NCI-H748 (cell line): ENCODE measurements at regions not wholly inside any gene's neighbourhood (a gene's known extent, or its start where the extent isn't known, plus 50 kb on each side); places are given as distances from the start of the nearest gene placed in this dataset.
"Not testable (repeated sequence)": the region's sequence is repeated elsewhere in the genome, so short reads cannot be mapped to it uniquely, and the experiment has no call there.

Experiments used
- DNase-seq: peaks from one replicate; lab custom pipeline; 2025; ENCODE audit not compliant: unreplicated experiment; lab: John Stamatoyannopoulos, UW

GRCh38 chrX:1847790-1848189 is 232.9 kb downstream of the ASMT start:
- DNase-seq, result not testable (repeated sequence)

DNA sequence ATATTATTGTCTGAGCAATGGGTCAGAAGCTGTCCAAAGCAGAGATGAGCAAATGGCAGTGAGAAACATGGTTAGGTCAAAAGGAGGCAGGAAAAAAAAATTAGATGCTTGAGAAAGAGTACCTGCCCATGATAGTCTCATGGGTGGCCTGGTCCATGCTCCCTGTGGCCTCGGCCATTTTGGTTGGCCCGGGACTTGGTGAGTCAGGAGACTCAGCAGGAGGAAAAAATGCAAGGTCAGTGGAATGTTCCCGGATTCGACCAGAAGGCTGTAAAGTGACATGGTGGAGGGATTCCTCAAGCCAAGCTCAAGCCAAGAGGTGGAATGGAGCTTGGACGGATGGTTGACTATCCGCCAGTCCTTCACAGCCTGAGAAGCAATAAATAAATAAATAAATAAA is 236.7 kb downstream of the ASMT start:
- DNase-seq, result no peak

DNA sequence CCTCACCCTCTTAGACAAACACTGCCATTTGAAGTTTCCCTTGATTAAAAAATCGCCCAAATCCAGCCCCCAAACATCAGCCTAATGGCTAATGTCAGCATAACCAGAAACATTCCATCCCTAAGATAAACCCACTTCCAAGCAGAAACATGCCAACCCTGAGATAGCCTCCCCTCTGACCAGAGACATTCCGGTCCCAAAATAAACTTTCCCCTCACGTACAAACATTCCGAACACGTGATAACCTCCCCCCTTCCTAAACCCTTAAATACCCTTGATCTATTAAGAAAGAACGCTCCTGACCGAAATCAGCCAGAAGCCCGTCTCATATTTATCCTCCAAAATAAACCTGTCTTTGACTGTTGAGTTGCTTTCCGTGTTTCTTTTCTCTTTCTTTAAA is 237.2 kb downstream of the ASMT start:
- DNase-seq, result no peak

DNA sequence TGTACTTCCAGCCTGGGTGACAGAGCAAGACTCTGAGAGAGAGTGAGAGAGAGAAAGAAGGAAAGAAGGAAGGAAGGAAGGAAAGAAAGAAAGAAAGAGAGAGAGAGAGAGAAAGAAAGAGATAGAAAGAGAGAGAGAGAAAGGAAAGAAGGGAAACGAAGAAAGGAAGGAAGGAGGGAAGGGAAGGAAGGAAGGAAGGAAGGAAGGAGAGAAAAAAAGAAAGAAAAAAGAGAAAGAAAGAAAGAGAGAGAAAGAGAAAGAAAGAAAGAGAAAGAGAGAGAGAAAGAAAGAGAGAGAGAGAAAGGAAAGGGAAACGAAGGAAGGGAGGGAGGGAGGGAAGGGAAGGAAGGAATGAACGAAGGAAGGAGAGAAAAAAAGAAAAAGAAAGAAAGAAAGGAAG is 238.6 kb downstream of the ASMT start:
- DNase-seq, result no peak

- no peak for DNase-seq
Observed at GRCh38 chrX:1853916-1854315, 239.1 kb downstream of the ASMT start.

DNA sequence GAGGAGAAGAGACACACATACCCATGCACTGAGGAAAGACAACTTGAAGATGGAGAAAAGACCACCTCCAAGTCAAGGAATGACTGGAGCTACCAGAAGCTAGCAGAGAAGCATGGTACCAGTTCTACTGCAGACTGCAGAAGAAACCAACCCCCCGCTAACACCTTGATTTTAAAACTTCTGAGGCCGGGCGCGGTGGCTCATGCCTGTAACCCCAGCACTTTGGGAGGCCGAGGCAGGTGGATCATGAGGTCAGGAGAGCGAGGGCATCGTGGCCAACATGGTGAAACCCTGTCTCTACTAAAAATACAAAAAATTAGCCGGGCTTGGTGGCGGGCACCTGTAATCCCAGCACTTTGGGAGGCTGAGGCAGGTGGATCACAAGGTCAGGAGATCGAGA is 240.0 kb downstream of the ASMT start:
- not testable (repeated sequence) for DNase-seq

DNA sequence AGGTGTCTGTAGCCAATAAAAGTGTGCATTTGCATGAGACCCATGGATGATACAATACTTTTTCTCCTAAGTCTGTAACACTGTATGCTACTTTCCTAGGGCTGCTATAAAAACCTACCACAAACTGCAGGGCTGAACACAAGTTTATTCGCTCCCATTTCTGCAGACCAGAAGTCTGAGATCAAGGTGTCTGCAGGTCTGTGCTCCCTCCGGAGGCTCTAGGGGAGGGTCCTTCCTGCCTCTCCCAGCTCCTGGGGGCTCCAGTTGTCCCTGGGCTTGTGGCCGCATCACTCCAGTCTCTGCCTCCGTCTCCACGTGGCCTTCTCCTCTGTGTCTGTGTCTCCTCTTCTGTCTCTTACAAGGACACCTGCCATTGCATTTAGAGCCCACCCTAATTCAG is 244.4 kb downstream of the ASMT start:
- DNase-seq, result not testable (repeated sequence)

DNA sequence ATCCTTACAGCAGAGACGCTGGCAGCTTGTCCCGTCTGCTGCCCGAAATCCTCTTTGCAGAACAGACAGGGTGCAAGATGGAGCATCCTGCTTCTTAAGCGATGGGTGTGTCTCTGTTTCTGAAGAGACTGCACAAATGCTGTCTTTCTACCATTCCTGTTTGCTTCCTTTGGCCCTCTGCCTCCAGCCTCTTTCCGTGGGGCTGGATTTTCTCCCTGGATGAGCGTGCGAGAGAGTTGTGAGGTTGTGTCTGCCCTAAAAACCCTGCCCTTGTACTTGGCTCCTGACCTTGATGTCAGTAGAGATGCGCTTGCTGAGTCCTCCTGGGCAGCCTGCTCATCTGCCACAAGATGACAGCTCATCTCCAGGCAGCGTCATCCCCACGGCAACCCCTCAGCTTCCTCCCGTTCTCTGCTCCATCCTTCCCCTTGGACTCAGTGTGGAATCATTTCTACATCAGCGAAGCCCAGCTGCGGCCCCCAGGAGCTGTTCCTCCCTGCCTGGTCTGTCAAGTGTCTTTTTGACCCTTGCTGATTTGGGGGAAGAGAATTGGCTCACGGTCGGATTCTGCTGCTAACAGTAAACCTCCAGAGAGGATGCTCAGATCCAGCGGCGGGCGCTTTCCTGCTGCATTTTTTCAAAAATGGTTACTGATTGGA is 246.2 kb downstream of the ASMT start:
- DNase-seq, result no peak

GRCh38 chrX:1863995-1864394 is 249.1 kb downstream of the ASMT start:
- not testable (repeated sequence) for DNase-seq

DNA sequence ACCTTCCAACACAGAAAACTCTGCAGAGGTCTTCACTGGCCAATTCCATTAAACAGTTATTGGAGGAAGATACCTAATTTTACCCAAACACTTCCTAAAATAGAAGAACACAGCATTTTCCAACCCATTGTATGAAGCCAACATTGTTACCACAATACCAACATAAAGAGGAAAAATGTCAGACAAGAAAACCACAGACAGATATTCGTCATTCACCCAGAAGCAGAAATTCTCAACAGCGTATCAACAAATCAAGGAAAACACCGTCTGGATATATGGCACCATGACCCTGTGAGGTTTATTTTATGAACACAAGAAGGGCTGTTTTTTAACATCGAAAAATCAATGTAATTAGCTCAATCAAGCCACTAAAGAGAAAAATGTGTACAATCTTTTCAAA is 255.6 kb downstream of the ASMT start:
- DNase-seq, result no peak

GRCh38 chrX:1871887-1872286 is 257.0 kb downstream of the ASMT start:
- no peak for DNase-seq

DNA sequence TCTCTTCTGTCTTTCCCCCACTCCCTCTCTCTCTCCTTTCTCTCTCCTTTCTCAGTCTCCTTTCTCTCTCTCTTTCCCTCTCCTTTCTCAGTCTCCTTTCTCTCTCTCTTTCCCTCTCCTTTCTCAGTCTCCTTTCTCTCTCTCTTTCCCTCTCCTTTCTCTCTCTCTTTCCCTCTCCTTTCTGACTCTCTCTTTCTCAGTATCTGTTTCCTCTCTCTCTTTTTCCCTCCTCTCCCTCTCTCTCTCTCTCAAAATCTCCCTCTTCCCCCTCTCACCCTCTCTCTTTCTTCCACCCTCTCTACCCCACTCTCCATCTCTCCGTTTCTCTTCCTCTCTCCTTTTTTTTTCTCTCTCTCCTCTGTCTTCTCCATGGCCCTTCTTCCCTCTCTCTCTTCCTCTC is 258.8 kb downstream of the ASMT start:
- no peak for DNase-seq

- no peak for DNase-seq
Observed at GRCh38 chrX:1874416-1874815, 259.6 kb downstream of the ASMT start.

- DNase-seq, result no peak
Observed at GRCh38 chrX:1874899-1875298, 260.0 kb downstream of the ASMT start.

DNA sequence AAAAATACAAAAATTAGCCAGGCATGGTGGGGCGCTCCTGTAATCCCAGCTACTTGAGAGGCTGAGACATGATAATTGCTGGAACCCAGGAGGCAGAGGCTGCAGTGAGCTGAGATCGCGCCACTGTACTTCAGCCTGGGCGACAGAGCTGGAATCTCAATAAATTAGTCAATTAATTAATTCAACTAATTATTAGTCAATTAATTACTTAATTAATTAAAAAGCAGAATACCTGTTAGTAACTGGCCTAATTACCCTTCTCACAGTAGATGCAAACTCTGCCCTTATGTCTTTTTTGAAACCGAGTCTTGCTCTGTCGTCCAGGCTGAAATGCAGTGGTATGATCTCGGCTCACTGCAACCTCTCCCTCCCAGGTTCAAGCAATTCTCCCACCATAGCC is 261.2 kb downstream of the ASMT start:
- DNase-seq, result no peak

- DNase-seq, result no peak
Observed at GRCh38 chrX:1877780-1878179, 262.9 kb downstream of the ASMT start.

GRCh38 chrX:1880884-1881817 is 266.3 kb downstream of the ASMT start:
- not testable (repeated sequence) for DNase-seq

- no peak for DNase-seq
Observed at GRCh38 chrX:1883772-1884171, 268.9 kb downstream of the ASMT start.

GRCh38 chrX:1884446-1884845 is 269.6 kb downstream of the ASMT start:
- no peak for DNase-seq

DNA sequence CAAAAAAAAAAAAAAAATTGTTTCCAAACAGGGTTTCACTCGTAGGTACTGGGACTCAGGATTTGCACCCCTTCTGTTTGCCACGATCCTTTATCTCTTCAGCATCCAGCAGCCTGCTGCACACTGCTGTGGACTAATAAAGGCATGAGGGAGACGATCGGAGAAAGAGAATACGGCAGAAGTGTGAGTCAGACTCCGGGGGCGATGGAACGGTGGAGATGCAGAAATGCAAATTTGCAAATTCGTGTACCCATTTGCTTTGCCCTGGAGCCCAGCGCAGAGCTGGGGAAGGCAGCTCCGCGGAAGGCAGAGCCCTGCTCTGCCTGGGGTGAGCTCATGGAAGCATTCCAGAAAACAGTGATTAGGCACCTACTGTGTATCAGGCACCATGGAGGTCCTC is 270.3 kb downstream of the ASMT start:
- no peak for DNase-seq

DNA sequence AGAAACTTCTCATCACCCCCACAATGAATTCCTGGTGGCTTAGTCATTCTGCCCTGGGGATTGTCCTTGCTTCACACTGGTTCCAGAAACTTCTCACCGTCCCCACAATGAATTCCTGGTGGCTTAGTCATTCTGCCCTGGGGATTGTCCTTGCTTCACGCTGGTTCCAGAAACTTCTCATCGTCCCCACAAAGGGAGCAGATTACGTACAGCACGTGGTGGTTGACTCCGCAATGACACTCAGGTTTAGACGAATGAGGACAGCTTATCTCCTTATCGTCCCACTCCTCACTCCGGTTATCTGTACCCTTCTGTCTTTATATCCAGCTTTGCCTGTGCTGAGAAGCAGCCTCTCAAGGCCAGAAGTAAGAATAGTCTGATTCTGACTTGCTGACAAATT is 273.4 kb downstream of the ASMT start:
- not testable (repeated sequence) for DNase-seq

- no peak for DNase-seq
Observed at GRCh38 chrX:1894026-1894294, 279.1 kb downstream of the ASMT start.

- DNase-seq, result peak; percentile 12
Observed at GRCh38 chrX:1894740-1895139, 279.9 kb downstream of the ASMT start.
